Natural killer cell (primary cell): ENCODE measurements at regions not wholly inside any gene's neighbourhood (a gene's known extent, or its start where the extent isn't known, plus 50 kb on each side); places are given as distances from the start of the nearest gene placed in this dataset.

Experiments
- ATAC-seq, 3 donors: fragments of 150-1000 bp in 2 of 3; fragments of 200-7000 bp in 1 of 3; cut with Tn5 transposase; 1 replicate in 1 of 3; 2 replicates in 2 of 3; pipeline ENCODE4 v1.10.0; 2021; ENCODE audit warnings: mild to moderate bottlenecking in 2 of 3, moderate library complexity in 2 of 3
- DNase-seq, 2 donors: peaks; one replicate each; pipeline versions ENCODE4 v3.0.0 to v3.0.0-alpha.2; 2013 to 2021; ENCODE audit warnings: mixed read lengths in 1 of 2
- H3K27ac ChIP-seq: one replicate; pipeline ENCODE4 v1.5.1; 2013; ENCODE audit warnings: mild to moderate bottlenecking, low read length
- H3K27me3 ChIP-seq: one replicate; pipeline ENCODE4 v1.6.1; 2013; ENCODE audit warnings: low read length; ENCODE audit not compliant: control insufficient read depth, insufficient read depth
- H3K36me3 ChIP-seq: one replicate; pipeline ENCODE4 v1.6.1; 2013; ENCODE audit warnings: low read length; ENCODE audit not compliant: control insufficient read depth, insufficient read depth
- H3K4me1 ChIP-seq: one replicate; pipeline ENCODE4 v1.6.1; 2013; ENCODE audit warnings: low read length; ENCODE audit not compliant: control insufficient read depth, insufficient read depth
- H3K4me3 ChIP-seq: one replicate; pipeline ENCODE4 v1.5.1; 2013; ENCODE audit warnings: low read length
- H3K9me3 ChIP-seq: one replicate; pipeline ENCODE4 v1.6.1; 2013; ENCODE audit warnings: low read length; ENCODE audit not compliant: control insufficient read depth, insufficient read depth
- H3K27ac Mint-ChIP-seq, 2 donors: one replicate each; pipeline ENCODE4 v1.8.0; 2022; ENCODE audit warnings: mild to moderate bottlenecking in 2 of 2, mixed read lengths in 2 of 2, moderate library complexity in 1 of 2
- H3K27me3 Mint-ChIP-seq, 2 donors: one replicate each; pipeline ENCODE4 v1.8.0; 2022; ENCODE audit warnings: low read depth in 2 of 2, mixed read lengths in 2 of 2
- H3K36me3 Mint-ChIP-seq: one replicate; pipeline ENCODE4 v1.8.0; 2022; ENCODE audit warnings: mixed read lengths
- H3K4me1 Mint-ChIP-seq, 2 donors: one replicate each; pipeline ENCODE4 v1.8.0; 2022; ENCODE audit warnings: mixed read lengths in 2 of 2
- H3K4me3 Mint-ChIP-seq: one replicate; pipeline ENCODE4 v1.8.0; 2022; ENCODE audit warnings: mild to moderate bottlenecking, moderate library complexity, mixed read lengths
- H3K9me3 Mint-ChIP-seq, 2 donors: one replicate each; pipeline ENCODE4 v1.8.0; 2022; ENCODE audit warnings: mixed read lengths in 2 of 2
- WGBS: methylation state at CpG from one replicate; pipeline ENCODE4 v1.1.7; 2013; ENCODE audit warnings: missing lambda C conversion rate; ENCODE audit not compliant: insufficient coverage; 5-methylcytosine and 5-hydroxymethylcytosine counted together
- intact Hi-C: fragments of 100-400 bp; cut with micrococcal nuclease; formaldehyde crosslinking; loops from one replicate; pipeline ENCODE4 v1.14.2; 2022
- TF ChIP-seq, protein P1 (sequence below): fragments of 200-600 bp; IDR thresholded peaks from one replicate; pipeline ENCODE4 v1.8.0; 2022; ENCODE audit warnings: antibody characterized with exemption

- no CpG with 5 or more reads among the region's 1 CpG for WGBS
- Histone ChIP-seq H3K27me3 (no peaks in the 10 kb centered on the region), H3K36me3 (no peaks in the 10 kb centered on the region), H3K4me1 (no peaks in the 10 kb centered on the region), H3K27ac (no peak overlapping the region), H3K4me3 (no peak overlapping the region), H3K9me3 (no peaks in the 10 kb centered on the region)
- ATAC-seq (no peak), DNase-seq (no peak)
- intact Hi-C loops = no loop called here
- peaks cover 11 to 16% of the 10 kb centered on the region in 2 donors for H3K9me3 Mint-ChIP-seq
- no peak overlapping the region for H3K27ac Mint-ChIP-seq
- TF ChIP-seq, protein P1, sequence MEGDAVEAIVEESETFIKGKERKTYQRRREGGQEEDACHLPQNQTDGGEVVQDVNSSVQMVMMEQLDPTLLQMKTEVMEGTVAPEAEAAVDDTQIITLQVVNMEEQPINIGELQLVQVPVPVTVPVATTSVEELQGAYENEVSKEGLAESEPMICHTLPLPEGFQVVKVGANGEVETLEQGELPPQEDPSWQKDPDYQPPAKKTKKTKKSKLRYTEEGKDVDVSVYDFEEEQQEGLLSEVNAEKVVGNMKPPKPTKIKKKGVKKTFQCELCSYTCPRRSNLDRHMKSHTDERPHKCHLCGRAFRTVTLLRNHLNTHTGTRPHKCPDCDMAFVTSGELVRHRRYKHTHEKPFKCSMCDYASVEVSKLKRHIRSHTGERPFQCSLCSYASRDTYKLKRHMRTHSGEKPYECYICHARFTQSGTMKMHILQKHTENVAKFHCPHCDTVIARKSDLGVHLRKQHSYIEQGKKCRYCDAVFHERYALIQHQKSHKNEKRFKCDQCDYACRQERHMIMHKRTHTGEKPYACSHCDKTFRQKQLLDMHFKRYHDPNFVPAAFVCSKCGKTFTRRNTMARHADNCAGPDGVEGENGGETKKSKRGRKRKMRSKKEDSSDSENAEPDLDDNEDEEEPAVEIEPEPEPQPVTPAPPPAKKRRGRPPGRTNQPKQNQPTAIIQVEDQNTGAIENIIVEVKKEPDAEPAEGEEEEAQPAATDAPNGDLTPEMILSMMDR = no peak
- H3K4me3 Mint-ChIP-seq = no peak overlapping the region
- no peaks in the 10 kb centered on the region for H3K36me3 Mint-ChIP-seq
- no peaks in the 10 kb centered on the region for H3K27me3 Mint-ChIP-seq
- no peaks in the 10 kb centered on the region for H3K4me1 Mint-ChIP-seq
These were observed 507.7 kb upstream of the PRMT6 start for GRCh38 chr1:106548726-106549125.

GRCh38 chr1:106554294-106554693, 502.2 kb upstream of the PRMT6 start:
- H3K27me3 Mint-ChIP-seq = no peaks in the 10 kb centered on the region
- H3K4me3 Mint-ChIP-seq = no peak overlapping the region
- ATAC-seq = no peak
- H3K36me3 ChIP-seq = no peaks in the 10 kb centered on the region
- no peak overlapping the region for H3K4me3 ChIP-seq
- intact Hi-C loops = no loop called here
- no peaks in the 10 kb centered on the region for H3K4me1 Mint-ChIP-seq
- H3K4me1 ChIP-seq = no peaks in the 10 kb centered on the region
- TF ChIP-seq, protein P1 = no peak
- peaks cover 3% of the 10 kb centered on the region for H3K9me3 ChIP-seq
- no peak overlapping the region for H3K27ac Mint-ChIP-seq
- H3K27me3 ChIP-seq = no peaks in the 10 kb centered on the region
- H3K27ac ChIP-seq = no peak overlapping the region
- peaks cover 8% of the 10 kb centered on the region for H3K36me3 Mint-ChIP-seq
- peaks cover 18 to 22% of the 10 kb centered on the region in 2 donors for H3K9me3 Mint-ChIP-seq
- no peak for DNase-seq

- ATAC-seq (no peak), DNase-seq (no peak)
- Histone ChIP-seq H3K4me1 (no peaks in the 10 kb centered on the region), H3K27ac (no peak overlapping the region), H3K36me3 (no peaks in the 10 kb centered on the region), H3K4me3 (no peak overlapping the region), H3K27me3 (no peaks in the 10 kb centered on the region), H3K9me3 (peaks cover 3% of the 10 kb centered on the region)
- 75% methylated on average over 1 of the region's 1 CpG for WGBS
- TF ChIP-seq, protein P1 = no peak
- Mint-ChIP-seq H3K36me3 (peaks cover 8% of the 10 kb centered on the region), H3K4me3 (no peak overlapping the region), H3K9me3 (peaks cover 19 to 20% of the 10 kb centered on the region in 2 donors), H3K27me3 (no peaks in the 10 kb centered on the region), H3K4me1 (no peaks in the 10 kb centered on the region), H3K27ac (no peak overlapping the region)
- intact Hi-C loops = no loop called here
These were observed 500.9 kb upstream of the PRMT6 start for GRCh38 chr1:106555571-106555970.

DNA sequence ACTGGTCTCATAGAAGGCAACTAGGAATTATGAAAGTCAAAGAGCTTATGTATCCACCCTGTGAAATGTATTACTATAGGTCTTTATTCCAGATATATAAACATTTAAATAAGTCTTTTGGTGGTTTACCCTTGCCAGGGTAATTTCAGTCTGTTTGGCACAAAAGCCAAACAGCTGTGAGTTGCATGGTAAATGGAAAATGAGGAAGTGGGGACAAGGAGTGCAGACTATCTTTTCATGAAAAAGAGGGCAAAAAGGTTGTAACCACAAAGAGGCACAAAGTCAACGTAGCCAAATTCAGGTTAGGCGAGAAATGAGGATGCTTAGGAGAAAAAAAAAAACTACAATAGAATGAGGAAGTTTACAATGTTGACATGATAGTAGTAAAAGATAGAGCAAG, 492.3 kb upstream of the PRMT6 start:
- no peak for ATAC-seq
- H3K27ac ChIP-seq = no peak overlapping the region
- no peak overlapping the region for H3K4me3 ChIP-seq
- Mint-ChIP-seq H3K27me3 (no peaks in the 10 kb centered on the region), H3K4me3 (no peak overlapping the region), H3K9me3 (peaks cover 7 to 19% of the 10 kb centered on the region in 2 donors), H3K4me1 (no peaks in the 10 kb centered on the region), H3K27ac (no peak overlapping the region), H3K36me3 (no peaks in the 10 kb centered on the region)
- H3K36me3 ChIP-seq = no peaks in the 10 kb centered on the region
- H3K27me3 ChIP-seq = no peaks in the 10 kb centered on the region
- no peak for DNase-seq
- TF ChIP-seq, protein P1 = no peak
- WGBS = 44% methylated on average over 2 of the region's 2 CpGs
- no peaks in the 10 kb centered on the region for H3K9me3 ChIP-seq
- intact Hi-C loops = no loop called here
- no peaks in the 10 kb centered on the region for H3K4me1 ChIP-seq
